Astrocyte (in vitro differentiated cells and primary cell): ENCODE measurements at regions not wholly inside any gene's neighbourhood (a gene's known extent, or its start where the extent isn't known, plus 50 kb on each side); places are given as distances from the start of the nearest gene placed in this dataset.

Experiments used
- DNase-seq: peaks from one replicate; pipeline ENCODE4 v3.0.0-alpha.2; 2010; ENCODE audit warnings: low read depth
- FAIRE-seq: peaks from 2 replicates; lab custom pipeline; 2011; peaks lifted over from hg19 to GRCh38; lab: Jason Lieb, UNC
- H2AFZ ChIP-seq: 2 replicates; pipeline ENCODE4 v1.6.0; 2012; ENCODE audit warnings: low read depth, low read length, inconsistent platforms
- H3K27ac ChIP-seq: 2 replicates; pipeline ENCODE4 v1.5.1; 2011; ENCODE audit warnings: low read depth, low read length, inconsistent platforms
- H3K27me3 ChIP-seq: 2 replicates; pipeline ENCODE4 v1.6.0; 2011; ENCODE audit warnings: low read length, inconsistent platforms; ENCODE audit not compliant: insufficient read depth
- H3K36me3 ChIP-seq: 2 replicates; pipeline ENCODE4 v1.5.1; 2011; ENCODE audit warnings: low read length, inconsistent platforms; ENCODE audit not compliant: insufficient read depth
- H3K4me1 ChIP-seq: 2 replicates; pipeline ENCODE4 v1.5.1; 2011; ENCODE audit warnings: low read length, inconsistent platforms; ENCODE audit not compliant: insufficient read depth
- H3K4me2 ChIP-seq: 2 replicates; pipeline ENCODE4 v1.6.0; 2012; ENCODE audit warnings: low read length, inconsistent platforms
- H3K4me3 ChIP-seq: 2 replicates; pipeline ENCODE4 v1.5.1; 2011; ENCODE audit warnings: low read depth, mild to moderate bottlenecking, low read length, inconsistent platforms; ENCODE audit not compliant: insufficient read depth
- H3K79me2 ChIP-seq: 2 replicates; pipeline ENCODE4 v1.6.0; 2012; ENCODE audit warnings: mild to moderate bottlenecking, low read length, inconsistent platforms; ENCODE audit not compliant: insufficient read depth
- H3K9ac ChIP-seq: 2 replicates; pipeline ENCODE4 v1.6.0; 2012; ENCODE audit warnings: mild to moderate bottlenecking, low read length, inconsistent platforms
- H3K9me3 ChIP-seq: 2 replicates; pipeline ENCODE4 v1.5.1; 2012; ENCODE audit warnings: low read depth, mild to moderate bottlenecking, low read length, inconsistent platforms; ENCODE audit not compliant: insufficient read depth
- H4K20me1 ChIP-seq: 2 replicates; pipeline ENCODE4 v1.6.0; 2012; ENCODE audit warnings: low read length, inconsistent platforms; ENCODE audit not compliant: insufficient read depth
- H3K27ac Mint-ChIP-seq: one replicate; pipeline ENCODE4 v1.8.0; 2021; ENCODE audit warnings: mild to moderate bottlenecking, mixed read lengths; ENCODE audit not compliant: unreplicated experiment
- H3K27me3 Mint-ChIP-seq: one replicate; pipeline ENCODE4 v1.8.0; 2021; ENCODE audit warnings: low read depth, mixed read lengths; ENCODE audit not compliant: unreplicated experiment
- H3K36me3 Mint-ChIP-seq: one replicate; pipeline ENCODE4 v1.8.0; 2021; ENCODE audit warnings: low read depth, mixed read lengths; ENCODE audit not compliant: unreplicated experiment
- H3K4me1 Mint-ChIP-seq: one replicate; pipeline ENCODE4 v1.8.0; 2021; ENCODE audit warnings: low read depth, mixed read lengths; ENCODE audit not compliant: unreplicated experiment
- H3K4me3 Mint-ChIP-seq: one replicate; pipeline ENCODE4 v1.8.0; 2021; ENCODE audit warnings: mild to moderate bottlenecking, moderate library complexity, mixed read lengths; ENCODE audit not compliant: unreplicated experiment
- H3K9me3 Mint-ChIP-seq: one replicate; pipeline ENCODE4 v1.8.0; 2021; ENCODE audit warnings: mild to moderate bottlenecking, mixed read lengths; ENCODE audit not compliant: unreplicated experiment
- EZH2 ChIP-seq: IDR thresholded peaks from 2 replicates; pipeline ENCODE4 v1.6.1; 2012; ENCODE audit warnings: mild to moderate bottlenecking, low read length, inconsistent platforms; ENCODE audit not compliant: insufficient read depth
- TF ChIP-seq, protein P1 (sequence below): IDR thresholded peaks from 2 replicates; pipeline ENCODE4 v1.5.1; 2011; ENCODE audit warnings: low read depth, mild to moderate bottlenecking, inconsistent platforms, low read length, moderate library complexity; ENCODE audit not compliant: insufficient read depth

DNA sequence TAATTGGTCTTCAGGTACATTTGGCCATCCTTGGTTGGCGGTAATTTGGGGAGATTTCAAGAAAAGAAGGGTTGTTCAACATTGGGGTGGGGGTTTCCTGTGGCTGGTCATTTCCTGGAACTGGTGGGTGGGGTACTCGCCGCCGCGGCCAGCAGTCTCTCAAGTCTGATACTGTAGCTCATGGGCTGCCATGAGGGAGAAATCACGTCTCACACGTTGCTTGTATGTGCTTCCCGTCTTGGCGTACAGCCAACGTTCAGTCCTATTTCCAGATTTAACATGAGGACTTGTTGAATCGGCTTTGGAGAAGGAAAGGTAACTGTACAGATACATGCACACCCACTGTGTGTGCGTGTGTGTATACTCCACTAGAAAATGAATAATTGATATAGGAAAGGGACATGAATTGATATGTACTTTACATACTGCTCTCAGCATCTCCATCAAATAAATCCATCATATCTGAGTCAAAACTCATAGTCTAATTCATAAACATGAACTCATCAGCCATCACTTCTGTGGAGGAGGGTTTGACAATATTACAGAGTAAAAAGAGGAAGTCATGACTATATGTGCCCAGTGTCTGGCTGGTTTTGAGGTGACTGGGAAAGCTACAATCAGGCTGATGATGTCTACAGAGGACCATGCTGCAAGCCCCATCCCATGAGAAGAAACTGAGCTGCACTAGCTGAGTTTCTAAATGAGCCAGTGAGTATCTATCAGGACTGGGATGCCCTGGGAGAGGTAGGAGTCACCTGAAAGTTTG, 418.1 kb downstream of the TSHZ3 start:
- Histone ChIP-seq H3K4me1 (no peaks in the 10 kb centered on the region), H3K9ac (no peak overlapping the region), H3K36me3 (no peaks in the 10 kb centered on the region), H3K27ac (no peak overlapping the region), H3K27me3 (no peaks in the 10 kb centered on the region), H2AFZ (no peak overlapping the region), H3K4me3 (no peak overlapping the region), H4K20me1 (no peaks in the 10 kb centered on the region), H3K79me2 (no peaks in the 10 kb centered on the region), H3K4me2 (no peak overlapping the region), H3K9me3 (no peaks in the 10 kb centered on the region)
- Mint-ChIP-seq H3K9me3 (peaks cover 11% of the 10 kb centered on the region), H3K27me3 (peaks cover 26% of the 10 kb centered on the region), H3K4me3 (no peak overlapping the region), H3K27ac (no peak overlapping the region), H3K36me3 (no peaks in the 10 kb centered on the region), H3K4me1 (no peaks in the 10 kb centered on the region)
- FAIRE-seq (no peak), DNase-seq (no peak)
- TF ChIP-seq EZH2, result no peak
- TF ChIP-seq, protein P1, sequence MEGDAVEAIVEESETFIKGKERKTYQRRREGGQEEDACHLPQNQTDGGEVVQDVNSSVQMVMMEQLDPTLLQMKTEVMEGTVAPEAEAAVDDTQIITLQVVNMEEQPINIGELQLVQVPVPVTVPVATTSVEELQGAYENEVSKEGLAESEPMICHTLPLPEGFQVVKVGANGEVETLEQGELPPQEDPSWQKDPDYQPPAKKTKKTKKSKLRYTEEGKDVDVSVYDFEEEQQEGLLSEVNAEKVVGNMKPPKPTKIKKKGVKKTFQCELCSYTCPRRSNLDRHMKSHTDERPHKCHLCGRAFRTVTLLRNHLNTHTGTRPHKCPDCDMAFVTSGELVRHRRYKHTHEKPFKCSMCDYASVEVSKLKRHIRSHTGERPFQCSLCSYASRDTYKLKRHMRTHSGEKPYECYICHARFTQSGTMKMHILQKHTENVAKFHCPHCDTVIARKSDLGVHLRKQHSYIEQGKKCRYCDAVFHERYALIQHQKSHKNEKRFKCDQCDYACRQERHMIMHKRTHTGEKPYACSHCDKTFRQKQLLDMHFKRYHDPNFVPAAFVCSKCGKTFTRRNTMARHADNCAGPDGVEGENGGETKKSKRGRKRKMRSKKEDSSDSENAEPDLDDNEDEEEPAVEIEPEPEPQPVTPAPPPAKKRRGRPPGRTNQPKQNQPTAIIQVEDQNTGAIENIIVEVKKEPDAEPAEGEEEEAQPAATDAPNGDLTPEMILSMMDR, result no peak

DNA sequence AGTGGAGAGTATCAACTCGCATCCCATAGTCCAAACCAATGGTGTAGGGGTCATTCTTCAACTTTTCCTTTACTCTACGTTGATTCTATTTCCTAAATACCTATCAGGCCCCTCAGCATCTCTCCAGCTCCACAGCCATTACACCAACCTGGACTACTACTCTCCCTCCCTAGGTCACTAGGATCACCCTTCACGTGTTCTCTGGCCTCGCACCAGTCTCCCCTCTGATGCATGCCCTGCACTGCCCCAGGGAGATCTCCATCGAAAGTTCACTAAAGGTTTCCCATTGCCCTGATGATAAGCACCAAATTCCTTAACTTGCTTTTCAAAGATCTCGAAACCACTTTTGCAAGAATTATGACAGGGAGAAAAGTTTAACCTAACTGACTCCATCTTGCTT, 421.5 kb downstream of the TSHZ3 start:
- no peaks in the 10 kb centered on the region for H3K4me1 Mint-ChIP-seq
- Histone ChIP-seq H3K4me3 (no peak overlapping the region), H2AFZ (no peak overlapping the region), H3K4me1 (no peaks in the 10 kb centered on the region), H3K79me2 (no peaks in the 10 kb centered on the region), H3K4me2 (no peak overlapping the region), H4K20me1 (no peaks in the 10 kb centered on the region), H3K9ac (no peak overlapping the region), H3K27ac (no peak overlapping the region), H3K9me3 (peaks cover 2% of the 10 kb centered on the region), H3K36me3 (no peaks in the 10 kb centered on the region), H3K27me3 (no peaks in the 10 kb centered on the region)
- no peak overlapping the region for H3K27ac Mint-ChIP-seq
- H3K9me3 Mint-ChIP-seq, result peaks cover 11% of the 10 kb centered on the region
- H3K4me3 Mint-ChIP-seq, result no peak overlapping the region
- DNase-seq, result no peak
- FAIRE-seq, result no peak
- H3K36me3 Mint-ChIP-seq, result no peaks in the 10 kb centered on the region
- H3K27me3 Mint-ChIP-seq, result peaks cover 21% of the 10 kb centered on the region
- TF ChIP-seq, protein P1, result no peak
- TF ChIP-seq EZH2, result no peak

- no peak for TF ChIP-seq EZH2
- TF ChIP-seq, protein P1, result no peak
- H3K9me3 Mint-ChIP-seq, result peaks cover 11% of the 10 kb centered on the region
- H3K36me3 Mint-ChIP-seq, result no peaks in the 10 kb centered on the region
- H2AFZ ChIP-seq, result no peak overlapping the region
- no peak overlapping the region for H3K4me3 ChIP-seq
- no peak overlapping the region for H3K27ac Mint-ChIP-seq
- no peak overlapping the region for H3K9ac ChIP-seq
- no peak overlapping the region for H3K4me3 Mint-ChIP-seq
- peaks cover 28% of the 10 kb centered on the region for H3K27me3 Mint-ChIP-seq
- H4K20me1 ChIP-seq, result no peaks in the 10 kb centered on the region
- no peaks in the 10 kb centered on the region for H3K27me3 ChIP-seq
- H3K79me2 ChIP-seq, result no peaks in the 10 kb centered on the region
- no peak overlapping the region for H3K4me2 ChIP-seq
- FAIRE-seq, result no peak
- no peaks in the 10 kb centered on the region for H3K36me3 ChIP-seq
- no peak for DNase-seq
- no peaks in the 10 kb centered on the region for H3K4me1 Mint-ChIP-seq
- H3K9me3 ChIP-seq, result peaks cover 2% of the 10 kb centered on the region
- no peak overlapping the region for H3K27ac ChIP-seq
- no peaks in the 10 kb centered on the region for H3K4me1 ChIP-seq
These were observed 424.6 kb downstream of the TSHZ3 start for GRCh38 chr19:30924670-30925069.
